ENCODE measurements at regions not wholly inside any gene's neighbourhood (a gene's known extent, or its start where the extent isn't known, plus 50 kb on each side); places are given as distances from the start of the nearest gene placed in this dataset.

DNA sequence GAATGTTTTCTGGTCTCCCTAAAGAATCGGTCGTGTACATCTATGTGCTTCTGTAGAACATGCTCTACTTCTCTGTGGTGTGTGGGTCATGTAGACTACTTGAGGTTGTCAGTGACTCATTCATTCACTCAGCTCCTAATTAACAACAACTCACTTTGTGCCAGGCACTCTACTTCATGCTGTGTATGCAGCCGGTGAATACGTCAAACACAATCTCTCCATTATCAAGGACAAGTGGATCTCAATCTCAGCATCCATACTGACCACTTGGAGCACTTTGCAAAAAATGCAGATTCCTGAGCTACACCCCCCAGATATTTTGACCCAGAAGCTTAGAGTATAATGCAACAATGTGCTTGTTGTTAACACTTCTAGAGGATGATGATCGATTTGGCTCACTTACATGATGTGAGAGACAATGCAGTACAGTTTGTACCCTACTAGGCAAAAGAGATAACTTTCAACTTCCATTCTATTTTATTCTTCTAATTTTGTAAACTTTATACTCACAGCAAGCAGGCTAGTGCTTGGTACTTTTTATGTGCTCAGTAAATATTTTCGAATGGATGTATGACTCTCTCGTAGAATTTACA is 508.6 kb upstream of the ADAMTS5 start:
- Histone ChIP-seq H4K20me1 (ENCODE audit: control insufficient read depth, insufficient read depth, low read length, poor library complexity, severe bottlenecking) (no peaks in the 10 kb centered on the region), H3K9me3 (ENCODE audit: control extremely low read depth in 1 of 3, control insufficient read depth in 2 of 3, insufficient read depth in 1 of 3, low read length in 2 of 3) (peaks cover 0 to 5% (median 0%) of the 10 kb centered on the region in 3 donors), H3K36me3 (replicated peaks in 1 of 2; ENCODE audit: control extremely low read depth in 1 of 2, control insufficient read depth in 1 of 2, extremely low read depth in 1 of 2, insufficient read depth in 2 of 2, low read length in 1 of 2) (no peaks in the 10 kb centered on the region), H3K27me3 (replicated peaks in 1 of 4; ENCODE audit: control extremely low read depth in 1 of 4, control insufficient read depth in 3 of 4, insufficient read depth in 4 of 4, low read length in 3 of 4) (no peaks in the 10 kb centered on the region), H3K27ac (ENCODE audit: low read length in 2 of 2) (no peak overlapping the region), H3K4me3 (ENCODE audit: control extremely low read depth in 1 of 5, extremely low read depth in 1 of 5, insufficient read depth in 1 of 5, low read depth in 2 of 5, low read length in 4 of 5) (no peak overlapping the region), H2AFZ (ENCODE audit: insufficient read depth, low read depth, low read length, poor library complexity, severe bottlenecking) (no peak overlapping the region), H3K4me2 (replicated peaks; ENCODE audit: low read depth, low read length, poor library complexity, severe bottlenecking) (no peak overlapping the region), H3K9ac (ENCODE audit: low read length) (no peak overlapping the region), H3K79me2 (ENCODE audit: control insufficient read depth, insufficient read depth, low read length) (no peaks in the 10 kb centered on the region), H3K4me1 (ENCODE audit: control insufficient read depth in 2 of 2, insufficient read depth in 2 of 2, low read length in 2 of 2) (no peaks in the 10 kb centered on the region)
- Mint-ChIP-seq H3K27ac (no peak overlapping the region), H3K9me3 (ENCODE audit: insufficient read depth) (no peaks in the 10 kb centered on the region), H3K27me3 (no peaks in the 10 kb centered on the region), H3K4me1 (no peaks in the 10 kb centered on the region), H3K4me3 (no peak overlapping the region)
- TF ChIP-seq, protein P1, sequence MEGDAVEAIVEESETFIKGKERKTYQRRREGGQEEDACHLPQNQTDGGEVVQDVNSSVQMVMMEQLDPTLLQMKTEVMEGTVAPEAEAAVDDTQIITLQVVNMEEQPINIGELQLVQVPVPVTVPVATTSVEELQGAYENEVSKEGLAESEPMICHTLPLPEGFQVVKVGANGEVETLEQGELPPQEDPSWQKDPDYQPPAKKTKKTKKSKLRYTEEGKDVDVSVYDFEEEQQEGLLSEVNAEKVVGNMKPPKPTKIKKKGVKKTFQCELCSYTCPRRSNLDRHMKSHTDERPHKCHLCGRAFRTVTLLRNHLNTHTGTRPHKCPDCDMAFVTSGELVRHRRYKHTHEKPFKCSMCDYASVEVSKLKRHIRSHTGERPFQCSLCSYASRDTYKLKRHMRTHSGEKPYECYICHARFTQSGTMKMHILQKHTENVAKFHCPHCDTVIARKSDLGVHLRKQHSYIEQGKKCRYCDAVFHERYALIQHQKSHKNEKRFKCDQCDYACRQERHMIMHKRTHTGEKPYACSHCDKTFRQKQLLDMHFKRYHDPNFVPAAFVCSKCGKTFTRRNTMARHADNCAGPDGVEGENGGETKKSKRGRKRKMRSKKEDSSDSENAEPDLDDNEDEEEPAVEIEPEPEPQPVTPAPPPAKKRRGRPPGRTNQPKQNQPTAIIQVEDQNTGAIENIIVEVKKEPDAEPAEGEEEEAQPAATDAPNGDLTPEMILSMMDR (IDR thresholded peaks at IDR 0.05) = no peak
- no peak for TF ChIP-seq EZH2 (IDR thresholded peaks at IDR 0.05; ENCODE audit: borderline replicate concordance, insufficient read depth, low read depth, low read length, poor library complexity, severe bottlenecking)
- no peak for ATAC-seq (ENCODE audit: low read depth)
- POLR2A ChIA-PET = no interaction called here
- CTCF ChIA-PET = no interaction called here
- DNase-seq = no peak
- intact Hi-C loops (cut with micrococcal nuclease) = no loop called here
- WGBS (ENCODE audit: insufficient coverage) = 100% methylated on average over 2 of the region's 7 CpGs

DNA sequence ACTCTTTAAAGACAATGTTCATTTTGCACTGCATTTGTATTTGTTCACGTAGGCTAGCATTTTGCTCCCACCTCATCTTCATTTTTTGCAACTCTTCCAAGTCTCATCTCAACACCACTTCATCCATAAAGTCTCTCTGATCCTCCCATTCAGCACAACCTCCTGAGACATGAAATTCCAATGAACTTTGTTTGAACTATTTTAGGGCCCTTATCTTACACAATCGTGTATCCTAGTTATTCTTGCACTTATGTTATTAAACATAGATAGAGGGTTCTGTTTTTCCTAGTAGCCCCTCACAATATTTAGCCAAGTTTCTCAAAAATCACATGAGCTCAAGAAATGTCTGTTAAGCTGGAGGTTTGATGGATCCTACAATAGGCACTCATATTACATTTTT is 500.5 kb upstream of the ADAMTS5 start:
- no peaks in the 10 kb centered on the region for H3K36me3 ChIP-seq (replicated peaks in 1 of 2; ENCODE audit: control extremely low read depth in 1 of 2, control insufficient read depth in 1 of 2, extremely low read depth in 1 of 2, insufficient read depth in 2 of 2, low read length in 1 of 2)
- no peak overlapping the region for H3K27ac ChIP-seq (ENCODE audit: low read length in 2 of 2)
- H3K9me3 Mint-ChIP-seq (ENCODE audit: insufficient read depth) = peaks cover 4% of the 10 kb centered on the region
- no peak overlapping the region for H2AFZ ChIP-seq (ENCODE audit: insufficient read depth, low read depth, low read length, poor library complexity, severe bottlenecking)
- intact Hi-C loops (cut with micrococcal nuclease) = no loop called here
- H3K27me3 Mint-ChIP-seq = no peaks in the 10 kb centered on the region
- no peak overlapping the region for H3K27ac Mint-ChIP-seq
- no peak for DNase-seq
- no peaks in the 10 kb centered on the region for H4K20me1 ChIP-seq (ENCODE audit: control insufficient read depth, insufficient read depth, low read length, poor library complexity, severe bottlenecking)
- no peak overlapping the region for H3K4me3 ChIP-seq (ENCODE audit: control extremely low read depth in 1 of 5, extremely low read depth in 1 of 5, insufficient read depth in 1 of 5, low read depth in 2 of 5, low read length in 4 of 5)
- no peaks in the 10 kb centered on the region for H3K79me2 ChIP-seq (ENCODE audit: control insufficient read depth, insufficient read depth, low read length)
- ChIA-PET CTCF (no interaction called here), POLR2A (no interaction called here)
- H3K9me3 ChIP-seq (ENCODE audit: control extremely low read depth in 1 of 3, control insufficient read depth in 2 of 3, insufficient read depth in 1 of 3, low read length in 2 of 3) = no peaks in the 10 kb centered on the region
- 83% methylated on average over 1 of the region's 2 CpGs for WGBS (ENCODE audit: insufficient coverage)
- no peaks in the 10 kb centered on the region for H3K4me1 ChIP-seq (ENCODE audit: control insufficient read depth in 2 of 2, insufficient read depth in 2 of 2, low read length in 2 of 2)
- no peak overlapping the region for H3K4me2 ChIP-seq (replicated peaks; ENCODE audit: low read depth, low read length, poor library complexity, severe bottlenecking)
- H3K4me3 Mint-ChIP-seq = no peak overlapping the region
- H3K9ac ChIP-seq (ENCODE audit: low read length) = no peak overlapping the region
- no peaks in the 10 kb centered on the region for H3K4me1 Mint-ChIP-seq
- no peak for ATAC-seq (ENCODE audit: low read depth)
- TF ChIP-seq, protein P1 (IDR thresholded peaks at IDR 0.05) = no peak
- no peak for TF ChIP-seq EZH2 (IDR thresholded peaks at IDR 0.05; ENCODE audit: borderline replicate concordance, insufficient read depth, low read depth, low read length, poor library complexity, severe bottlenecking)
- no peaks in the 10 kb centered on the region for H3K27me3 ChIP-seq (replicated peaks in 1 of 4; ENCODE audit: control extremely low read depth in 1 of 4, control insufficient read depth in 3 of 4, insufficient read depth in 4 of 4, low read length in 3 of 4)
